ENCODE measurements at regions not wholly inside any gene's neighbourhood (a gene's known extent, or its start where the extent isn't known, plus 50 kb on each side); places are given as distances from the start of the nearest gene placed in this dataset.

- DNase-seq (ENCODE audit: low spot score in 2 of 2, unreplicated experiment in 2 of 2), result no peak
These were observed 294.2 kb upstream of the JARID2 start for GRCh38 chr6:14951704-14952103.

GRCh38 chr6:14953836-14954235 lies 292.0 kb upstream of the JARID2 start:
- Mint-ChIP-seq H3K9me3 (peaks cover 4% of the 10 kb centered on the region), H3K4me1 (peaks cover 7% of the 10 kb centered on the region), H3K27me3 (ENCODE audit: low read depth) (no peaks in the 10 kb centered on the region), H3K36me3 (peaks cover 3% of the 10 kb centered on the region), H3K4me3 (no peak overlapping the region), H3K27ac (no peak overlapping the region)
- no peak for DNase-seq (ENCODE audit: low spot score in 2 of 2, unreplicated experiment in 2 of 2)
- no peak for TF ChIP-seq CTCF (IDR thresholded peaks at IDR 0.05; ENCODE audit: unreplicated experiment)

More at GRCh38 chr6:14951704-14952103, 294.2 kb upstream of the JARID2 start:
- Mint-ChIP-seq H3K9me3 (peaks cover 4% of the 10 kb centered on the region), H3K27me3 (ENCODE audit: low read depth) (peaks cover 2% of the 10 kb centered on the region), H3K36me3 (peaks cover 3% of the 10 kb centered on the region), H3K27ac (no peak overlapping the region), H3K4me3 (no peak overlapping the region), H3K4me1 (peaks cover 7% of the 10 kb centered on the region)
- TF ChIP-seq CTCF (IDR thresholded peaks at IDR 0.05; ENCODE audit: unreplicated experiment), result no peak

GRCh38 chr6:14957355-14958059 lies 288.4 kb upstream of the JARID2 start:
- no peaks in the 10 kb centered on the region for H3K27me3 Mint-ChIP-seq (ENCODE audit: low read depth)
- H3K27ac Mint-ChIP-seq, result no peak overlapping the region
- H3K4me1 Mint-ChIP-seq, result no peaks in the 10 kb centered on the region
- TF ChIP-seq CTCF (IDR thresholded peaks at IDR 0.05; ENCODE audit: unreplicated experiment), result no peak
- H3K4me3 Mint-ChIP-seq, result no peak overlapping the region
- peaks cover 3% of the 10 kb centered on the region for H3K36me3 Mint-ChIP-seq
- H3K9me3 Mint-ChIP-seq, result peaks cover 9% of the 10 kb centered on the region
- DNase-seq (ENCODE audit: low spot score in 2 of 2, unreplicated experiment in 2 of 2), result no peak

- peaks cover 3% of the 10 kb centered on the region for H3K36me3 Mint-ChIP-seq
- H3K27ac Mint-ChIP-seq, result no peak overlapping the region
- H3K9me3 Mint-ChIP-seq, result peaks cover 9% of the 10 kb centered on the region
- no peak for DNase-seq (ENCODE audit: low spot score in 2 of 2, unreplicated experiment in 2 of 2)
- no peak overlapping the region for H3K4me3 Mint-ChIP-seq
- no peaks in the 10 kb centered on the region for H3K4me1 Mint-ChIP-seq
- no peak for TF ChIP-seq CTCF (IDR thresholded peaks at IDR 0.05; ENCODE audit: unreplicated experiment)
- H3K27me3 Mint-ChIP-seq (ENCODE audit: low read depth), result no peaks in the 10 kb centered on the region
These were observed 286.5 kb upstream of the JARID2 start for GRCh38 chr6:14959324-14959885.

GRCh38 chr6:14964556-14965270 lies 281.2 kb upstream of the JARID2 start:
- TF ChIP-seq CTCF (IDR thresholded peaks at IDR 0.05; ENCODE audit: unreplicated experiment), result no peak
- H3K36me3 Mint-ChIP-seq, result no peaks in the 10 kb centered on the region
- no peaks in the 10 kb centered on the region for H3K27me3 Mint-ChIP-seq (ENCODE audit: low read depth)
- no peak overlapping the region for H3K4me3 Mint-ChIP-seq
- no peak for DNase-seq (ENCODE audit: low spot score in 2 of 2, unreplicated experiment in 2 of 2)
- H3K9me3 Mint-ChIP-seq, result peaks cover 6% of the 10 kb centered on the region
- no peak overlapping the region for H3K27ac Mint-ChIP-seq
- peaks cover 24% of the 10 kb centered on the region for H3K4me1 Mint-ChIP-seq
